22Rv1 (cell line): ENCODE measurements at regions not wholly inside any gene's neighbourhood (a gene's known extent, or its start where the extent isn't known, plus 50 kb on each side); places are given as distances from the start of the nearest gene placed in this dataset.

Experiments used
- H3K27ac ChIP-seq: fragments of 450-650 bp; 2 replicates; pipeline ENCODE4 v1.5.1; 2017
- CTCF ChIP-seq: fragments of 450-650 bp; IDR thresholded peaks from 2 replicates; pipeline ENCODE4 v1.5.1; 2017; ENCODE audit warnings: mild to moderate bottlenecking
- ZFX ChIP-seq: fragments of 450-650 bp; IDR thresholded peaks from 2 replicates; pipeline ENCODE4 v1.6.1; 2017; ENCODE audit warnings: antibody characterized with exemption, borderline replicate concordance

- H3K27ac ChIP-seq, result no peak overlapping the region
- TF ChIP-seq ZFX, result no peak
- no peak for TF ChIP-seq CTCF
Measured at GRCh38 chr10:60496181-60496580, 106.5 kb upstream of the ANK3 start.

DNA sequence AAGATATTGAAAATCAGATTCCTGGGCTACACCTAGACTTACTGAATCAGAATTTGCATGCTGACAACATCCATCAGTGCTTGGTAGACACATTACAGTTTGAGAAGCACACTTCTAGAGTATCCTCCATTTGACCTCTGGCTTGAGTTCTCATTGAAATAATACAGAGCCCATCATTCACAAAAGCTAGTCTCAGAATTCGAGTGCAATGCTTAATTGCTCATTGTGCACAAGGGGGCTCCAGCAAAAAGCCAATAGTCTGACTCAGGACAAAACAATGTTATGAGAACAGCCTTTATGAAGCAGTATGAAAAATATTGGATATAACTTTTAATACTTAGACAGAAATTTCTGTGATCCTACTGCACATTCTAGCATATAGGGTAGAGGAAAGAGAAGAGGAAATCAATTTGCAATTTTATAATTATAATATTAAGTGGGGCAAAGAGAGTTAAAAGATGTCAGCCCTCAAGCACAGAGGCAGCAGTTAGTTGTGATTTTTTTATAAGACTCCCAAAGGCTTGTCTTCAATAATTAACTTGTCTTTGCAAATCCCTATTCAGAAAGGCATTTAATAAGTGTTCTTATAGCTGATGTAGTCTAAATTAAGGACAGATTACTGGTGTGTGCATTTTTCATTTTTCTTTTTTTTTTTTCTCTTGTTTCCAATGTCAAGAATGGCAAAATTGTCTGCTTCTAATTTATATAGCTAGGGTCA is 105.8 kb upstream of the ANK3 start:
- no peak overlapping the region for H3K27ac ChIP-seq

DNA sequence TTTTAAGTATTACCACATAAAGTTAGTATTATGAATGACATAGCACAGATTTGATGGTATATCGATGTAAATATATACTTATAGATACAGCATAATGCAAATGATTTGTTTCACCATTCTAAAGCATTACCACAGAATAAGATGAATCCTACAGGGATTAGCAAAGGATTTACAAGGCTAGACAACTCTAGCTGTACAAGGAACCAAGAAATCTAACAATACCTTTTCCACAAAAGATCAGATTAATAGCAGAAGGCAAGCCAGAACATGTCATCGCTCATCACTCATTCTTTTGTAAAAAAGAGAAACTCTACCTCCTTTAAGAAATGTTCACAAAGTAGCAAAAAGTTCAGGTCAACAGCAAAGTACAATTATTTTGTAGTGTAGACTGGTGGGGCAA is 105.1 kb upstream of the ANK3 start:
- no peak for TF ChIP-seq ZFX
- no peak for TF ChIP-seq CTCF
- H3K27ac ChIP-seq, result no peak overlapping the region

More for the DNA sequence above, 105.8 kb upstream of the ANK3 start:
- TF ChIP-seq ZFX (no peak), CTCF (no peak)

DNA sequence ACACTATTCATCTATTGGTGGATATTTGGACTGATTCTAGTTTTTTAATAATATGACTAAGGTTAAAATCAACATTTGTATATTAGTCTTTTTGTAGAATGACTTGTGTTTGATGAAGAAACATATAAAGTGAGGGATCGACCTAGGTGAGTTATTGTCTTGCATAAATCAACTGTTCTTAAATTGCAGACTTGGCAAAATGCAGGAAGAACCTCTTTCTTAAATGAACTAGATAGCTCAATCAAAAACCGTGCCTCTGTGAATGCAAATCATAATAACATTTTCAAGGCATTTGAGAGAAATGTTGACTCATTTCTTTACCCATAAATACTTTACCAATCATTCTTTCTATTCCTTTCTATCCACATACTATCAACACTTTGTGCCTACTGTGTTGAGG is 101.5 kb upstream of the ANK3 start:
- TF ChIP-seq CTCF, result no peak
- TF ChIP-seq ZFX, result no peak
- H3K27ac ChIP-seq, result no peak overlapping the region

DNA sequence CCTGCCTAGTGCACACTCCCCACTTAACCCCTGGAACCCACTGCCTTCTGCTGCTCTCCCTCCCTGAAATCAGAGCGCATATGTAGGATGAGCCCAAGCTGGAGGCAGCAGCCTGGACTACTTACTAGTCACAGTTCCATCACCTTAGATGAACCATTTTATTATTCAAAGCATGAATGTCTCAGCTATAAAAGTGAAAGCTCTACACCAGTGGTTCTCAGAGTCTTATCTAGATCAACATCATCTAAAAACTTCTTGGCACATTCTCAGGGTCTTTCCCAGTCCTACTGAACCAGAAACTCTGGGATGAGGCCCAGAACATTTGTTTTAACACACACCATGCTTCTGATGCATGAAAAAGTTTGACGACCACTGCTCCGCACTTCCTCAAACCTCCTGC is 100.3 kb upstream of the ANK3 start:
- no peak for TF ChIP-seq CTCF
- H3K27ac ChIP-seq, result no peak overlapping the region

GRCh38 chr10:60488111-60488669 is 98.5 kb upstream of the ANK3 start:
- no peak overlapping the region for H3K27ac ChIP-seq
- no peak for TF ChIP-seq CTCF
- TF ChIP-seq ZFX, result no peak

- no peak overlapping the region for H3K27ac ChIP-seq
- TF ChIP-seq CTCF (no peak), ZFX (no peak)
Measured at GRCh38 chr10:60487543-60487942, 97.9 kb upstream of the ANK3 start.
